Neuronal stem cell (in vitro differentiated cells): ENCODE measurements at regions not wholly inside any gene's neighbourhood (a gene's known extent, or its start where the extent isn't known, plus 50 kb on each side); places are given as distances from the start of the nearest gene placed in this dataset.

Source experiments
- DNase-seq: peaks from one replicate; pipeline ENCODE4 v3.0.0-alpha.2; 2013; ENCODE audit warnings: low spot score
- H2AFZ ChIP-seq: one replicate; pipeline ENCODE4 v1.6.1; 2013; ENCODE audit warnings: mild to moderate bottlenecking, low read length, inconsistent platforms
- H2AK5ac ChIP-seq: 2 replicates; pipeline ENCODE4 v1.6.1; 2013; ENCODE audit warnings: low read depth, mild to moderate bottlenecking, inconsistent platforms, low read length, moderate library complexity, mixed read lengths
- H2BK120ac ChIP-seq: 2 replicates; pipeline ENCODE4 v1.6.1; 2013; ENCODE audit warnings: low read depth, mild to moderate bottlenecking, inconsistent platforms, low read length, moderate library complexity, mixed read lengths
- H2BK12ac ChIP-seq: one replicate; pipeline ENCODE4 v1.6.1; 2013; ENCODE audit warnings: low read length, inconsistent platforms
- H2BK15ac ChIP-seq: 2 replicates; pipeline ENCODE4 v1.6.1; 2013; ENCODE audit warnings: mild to moderate bottlenecking, low read length, inconsistent platforms, mixed read lengths
- H2BK5ac ChIP-seq: one replicate; pipeline ENCODE4 v1.6.1; 2013; ENCODE audit warnings: inconsistent platforms, mild to moderate bottlenecking, low read length, moderate library complexity
- H3K14ac ChIP-seq: one replicate; pipeline ENCODE4 v1.6.1; 2013; ENCODE audit warnings: low read length, inconsistent platforms
- H3K18ac ChIP-seq: 2 replicates; pipeline ENCODE4 v1.6.1; 2013; ENCODE audit warnings: low read length, inconsistent platforms
- H3K23ac ChIP-seq: 2 replicates; pipeline ENCODE4 v1.6.1; 2013; ENCODE audit warnings: low read depth, mild to moderate bottlenecking, mixed read lengths, low read length, inconsistent platforms; ENCODE audit not compliant: poor library complexity
- H3K27ac ChIP-seq: replicated peaks from 3 replicates; pipeline ENCODE4 v1.5.1; 2013; ENCODE audit warnings: low read length, inconsistent platforms
- H3K27me3 ChIP-seq, 3 experiments: 2 replicates each; pipeline ENCODE4 v1.6.1; 2013; ENCODE audit warnings: low read length in 3 of 3, mild to moderate bottlenecking in 2 of 3, inconsistent platforms in 1 of 3, low read depth in 1 of 3, mixed read lengths in 1 of 3, moderate library complexity in 1 of 3; ENCODE audit not compliant: control insufficient read depth in 3 of 3, insufficient read depth in 3 of 3
- H3K36me3 ChIP-seq, 2 donors: replicated peaks in 1 of 2; 2 replicates each; pipeline ENCODE4 v1.6.1; 2013; ENCODE audit warnings: low read length in 2 of 2; ENCODE audit not compliant: control insufficient read depth in 2 of 2, insufficient read depth in 2 of 2
- H3K4ac ChIP-seq: 2 replicates; pipeline ENCODE4 v1.6.1; 2013; ENCODE audit warnings: inconsistent platforms, mild to moderate bottlenecking, low read length, moderate library complexity
- H3K4me1 ChIP-seq, 2 donors: 1 replicate in 1 of 2; 2 replicates in 1 of 2; pipeline ENCODE4 v1.6.1; 2013; ENCODE audit warnings: low read length in 2 of 2, low read depth in 1 of 2; ENCODE audit not compliant: control insufficient read depth in 2 of 2, insufficient read depth in 1 of 2
- H3K4me2 ChIP-seq: one replicate; pipeline ENCODE4 v1.6.1; 2013; ENCODE audit warnings: mild to moderate bottlenecking, low read length, inconsistent platforms; ENCODE audit not compliant: insufficient read depth, poor library complexity, severe bottlenecking
- H3K4me3 ChIP-seq, 2 donors: 2 replicates each; pipeline ENCODE4 v1.5.1; 2013; ENCODE audit warnings: low read length in 2 of 2, mild to moderate bottlenecking in 2 of 2, inconsistent platforms in 1 of 2, moderate library complexity in 1 of 2
- H3K79me1 ChIP-seq: one replicate; pipeline ENCODE4 v1.6.1; 2013; ENCODE audit warnings: low read depth, mild to moderate bottlenecking, inconsistent platforms, low read length, moderate library complexity
- H3K9ac ChIP-seq: one replicate; pipeline ENCODE4 v1.6.1; 2013; ENCODE audit warnings: mild to moderate bottlenecking, low read depth, low read length, inconsistent platforms; ENCODE audit not compliant: poor library complexity
- H3K9me3 ChIP-seq, 2 donors: replicated peaks in 1 of 2; 2 replicates each; pipeline versions ENCODE3 to v1.6.1; 2013; ENCODE audit warnings: low read length in 2 of 2, mild to moderate bottlenecking in 2 of 2, inconsistent platforms in 1 of 2, low read depth in 1 of 2, mixed read lengths in 1 of 2, moderate library complexity in 1 of 2; ENCODE audit not compliant: control insufficient read depth in 2 of 2, insufficient read depth in 1 of 2
- H4K8ac ChIP-seq: one replicate; pipeline ENCODE4 v1.6.1; 2013; ENCODE audit warnings: low read depth, mild to moderate bottlenecking, inconsistent platforms, low read length, moderate library complexity
- H4K91ac ChIP-seq: one replicate; pipeline ENCODE4 v1.6.1; 2013; ENCODE audit warnings: low read length, low read depth, mild to moderate bottlenecking, inconsistent platforms; ENCODE audit not compliant: poor library complexity
- WGBS, 2 donors: extraction: QIAGEN DNeasy Blood & Tissue Kit; methylation state at CpG; one replicate each; pipeline ENCODE4 v1.1.7; 2013; ENCODE audit warnings: missing lambda C conversion rate in 2 of 2, mixed read lengths in 1 of 2; ENCODE audit not compliant: insufficient read length in 2 of 2, insufficient replicate concordance in 1 of 2; ENCODE audit errors: extremely low coverage in 2 of 2; 5-methylcytosine and 5-hydroxymethylcytosine counted together

GRCh38 chr10:109698086-109698485, 225.2 kb downstream of the XPNPEP1 start:
- no peak overlapping the region for H3K14ac ChIP-seq
- H2BK12ac ChIP-seq = no peak overlapping the region
- no peak overlapping the region for H3K4ac ChIP-seq
- H2BK120ac ChIP-seq = no peak overlapping the region
- no peak overlapping the region for H3K18ac ChIP-seq
- H4K91ac ChIP-seq = no peak overlapping the region
- no CpG with 5 or more reads among the region's 5 CpGs for WGBS, 2 donors
- H3K4me3 ChIP-seq = no peak overlapping the region
- H4K8ac ChIP-seq = no peak overlapping the region
- no peak for DNase-seq
- no peak overlapping the region for H2AFZ ChIP-seq
- no peak overlapping the region for H3K9ac ChIP-seq
- H3K27ac ChIP-seq = no peak overlapping the region
- no peaks in the 10 kb centered on the region for H3K36me3 ChIP-seq
- no peaks in the 10 kb centered on the region for H3K79me1 ChIP-seq
- no peak overlapping the region for H3K4me2 ChIP-seq
- no peaks in the 10 kb centered on the region for H3K4me1 ChIP-seq
- no peak overlapping the region for H3K23ac ChIP-seq
- no peak overlapping the region for H2BK5ac ChIP-seq
- H3K27me3 ChIP-seq = no peaks in the 10 kb centered on the region
- no peak overlapping the region for H2AK5ac ChIP-seq
- no peak overlapping the region for H2BK15ac ChIP-seq
- H3K9me3 ChIP-seq = no peaks in the 10 kb centered on the region

GRCh38 chr10:109696981-109697775, 226.1 kb downstream of the XPNPEP1 start:
- Histone ChIP-seq H3K9me3 (no peaks in the 10 kb centered on the region), H3K4me1 (no peaks in the 10 kb centered on the region), H2BK5ac (no peak overlapping the region), H2AK5ac (no peak overlapping the region), H3K9ac (no peak overlapping the region), H3K4me2 (no peak overlapping the region), H2BK12ac (no peak overlapping the region), H3K14ac (no peak overlapping the region), H4K91ac (no peak overlapping the region), H2AFZ (no peak overlapping the region), H3K18ac (peak overlapping the region; percentile 32), H3K36me3 (no peaks in the 10 kb centered on the region), H3K27ac (no peak overlapping the region), H3K79me1 (no peaks in the 10 kb centered on the region), H4K8ac (no peak overlapping the region), H3K4me3 (no peak overlapping the region), H3K27me3 (no peaks in the 10 kb centered on the region), H3K23ac (no peak overlapping the region), H2BK15ac (no peak overlapping the region), H3K4ac (no peak overlapping the region), H2BK120ac (no peak overlapping the region)
- WGBS, 2 donors = no CpG with 5 or more reads among the region's 5 CpGs
- DNase-seq = no peak

- Histone ChIP-seq H3K9me3 (no peaks in the 10 kb centered on the region), H3K4me1 (no peaks in the 10 kb centered on the region), H4K8ac (no peak overlapping the region), H3K4ac (no peak overlapping the region), H3K18ac (no peak overlapping the region), H3K4me2 (no peak overlapping the region), H2AK5ac (no peak overlapping the region), H3K9ac (no peak overlapping the region), H3K36me3 (no peaks in the 10 kb centered on the region), H2BK120ac (peak overlapping the region; percentile 10), H2AFZ (no peak overlapping the region), H2BK12ac (no peak overlapping the region), H3K4me3 (no peak overlapping the region), H2BK5ac (no peak overlapping the region), H3K23ac (no peak overlapping the region), H4K91ac (no peak overlapping the region), H3K79me1 (no peaks in the 10 kb centered on the region), H2BK15ac (no peak overlapping the region), H3K14ac (no peak overlapping the region), H3K27ac (no peak overlapping the region), H3K27me3 (no peaks in the 10 kb centered on the region)
- DNase-seq = no peak
- no CpG with 5 or more reads among the region's 2 CpGs for WGBS, 2 donors
These were observed 226.8 kb downstream of the XPNPEP1 start for GRCh38 chr10:109696462-109696861.

GRCh38 chr10:109695988-109696387, 227.3 kb downstream of the XPNPEP1 start:
- no peak overlapping the region for H2BK12ac ChIP-seq
- no peak for DNase-seq
- no peak overlapping the region for H4K8ac ChIP-seq
- no peaks in the 10 kb centered on the region for H3K4me1 ChIP-seq
- no peak overlapping the region for H2BK120ac ChIP-seq
- no peak overlapping the region for H3K27ac ChIP-seq
- H3K36me3 ChIP-seq = no peaks in the 10 kb centered on the region
- H3K23ac ChIP-seq = no peak overlapping the region
- no peak overlapping the region for H3K4me2 ChIP-seq
- no peak overlapping the region for H3K18ac ChIP-seq
- H4K91ac ChIP-seq = no peak overlapping the region
- H3K9me3 ChIP-seq = no peaks in the 10 kb centered on the region
- H3K27me3 ChIP-seq = no peaks in the 10 kb centered on the region
- no peak overlapping the region for H2AFZ ChIP-seq
- H2BK5ac ChIP-seq = no peak overlapping the region
- no peak overlapping the region for H3K4me3 ChIP-seq
- H3K4ac ChIP-seq = no peak overlapping the region
- H2BK15ac ChIP-seq = no peak overlapping the region
- no peak overlapping the region for H3K14ac ChIP-seq
- H3K79me1 ChIP-seq = no peaks in the 10 kb centered on the region
- no peak overlapping the region for H2AK5ac ChIP-seq
- no peak overlapping the region for H3K9ac ChIP-seq
